ENCODE measurements at regions not wholly inside any gene's neighbourhood (a gene's known extent, or its start where the extent isn't known, plus 50 kb on each side); places are given as distances from the start of the nearest gene placed in this dataset.

- 27 to 37% methylated on average over 4 of the region's 4 CpGs for WGBS, 2 donors
- Histone ChIP-seq H3K36me3 (no peaks in the 10 kb centered on the region), H3K4me3 (no peak overlapping the region), H3K27me3 (no peaks in the 10 kb centered on the region), H3K27ac (peak overlapping the region; percentile 60 to 80 (median 66)), H3K4me1 (peaks cover 40 to 44% (median 41%) of the 10 kb centered on the region in 4 donors), H3K9me3 (no peaks in the 10 kb centered on the region)
- ATAC-seq (ENCODE audit: low FRiP score in 2 of 2) = peak; percentile 73 to 91
- no peak for TF ChIP-seq POLR2AphosphoS5 (IDR thresholded peaks at IDR 0.05)
- no peak for TF ChIP-seq EP300 (IDR thresholded peaks at IDR 0.05)
- TF ChIP-seq POLR2A (IDR thresholded peaks at IDR 0.05) = no peak
- peak; percentile 20 to 74 (median 43) for TF ChIP-seq CTCF (IDR thresholded peaks at IDR 0.05)
- peak in 1 of 2 donors; percentile 59 for DNase-seq
These were observed 55.4 kb upstream of the CD28 start for GRCh38 chr2:203650860-203651613.

- Histone ChIP-seq H3K36me3 (no peaks in the 10 kb centered on the region), H3K27ac (peak overlapping the region in 1 of 4 donors; percentile 44), H3K4me3 (no peak overlapping the region), H3K9me3 (no peaks in the 10 kb centered on the region), H3K4me1 (peaks cover 46 to 50% (median 47%) of the 10 kb centered on the region in 4 donors), H3K27me3 (no peaks in the 10 kb centered on the region)
- no peak for DNase-seq
- TF ChIP-seq POLR2AphosphoS5 (IDR thresholded peaks at IDR 0.05) (no peak), POLR2A (IDR thresholded peaks at IDR 0.05) (no peak), CTCF (IDR thresholded peaks at IDR 0.05) (no peak), EP300 (IDR thresholded peaks at IDR 0.05) (no peak)
- no peak for ATAC-seq (ENCODE audit: low FRiP score in 2 of 2)
- WGBS, 2 donors = 48 to 55% methylated on average over 1 of the region's 1 CpG
These were observed 54.8 kb upstream of the CD28 start for GRCh38 chr2:203651621-203652020.

- 79 to 86% methylated on average over 3 of the region's 3 CpGs for WGBS, 2 donors
- Histone ChIP-seq H3K27me3 (no peaks in the 10 kb centered on the region), H3K36me3 (no peaks in the 10 kb centered on the region), H3K27ac (no peak overlapping the region), H3K9me3 (no peaks in the 10 kb centered on the region), H3K4me1 (peaks cover 31 to 44% (median 34%) of the 10 kb centered on the region in 4 donors), H3K4me3 (no peak overlapping the region)
- DNase-seq = no peak
- no peak for ATAC-seq (ENCODE audit: low FRiP score in 2 of 2)
- TF ChIP-seq CTCF (IDR thresholded peaks at IDR 0.05) (no peak), EP300 (IDR thresholded peaks at IDR 0.05) (no peak), POLR2A (IDR thresholded peaks at IDR 0.05) (no peak), POLR2AphosphoS5 (IDR thresholded peaks at IDR 0.05) (no peak)
These were observed 51.6 kb upstream of the CD28 start for GRCh38 chr2:203654826-203655225.

- Histone ChIP-seq H3K4me3 (no peak overlapping the region), H3K36me3 (no peaks in the 10 kb centered on the region), H3K27ac (peak overlapping the region; percentile 50 to 84 (median 64)), H3K9me3 (no peaks in the 10 kb centered on the region), H3K27me3 (no peaks in the 10 kb centered on the region), H3K4me1 (peaks cover 16 to 25% (median 18%) of the 10 kb centered on the region in 4 donors)
- ATAC-seq (ENCODE audit: low FRiP score in 2 of 2) (peak; percentile 88 to 90), DNase-seq (peak in 1 of 2 donors; percentile 89)
- 46 to 52% methylated on average over 10 of the region's 10 CpGs for WGBS, 2 donors
- TF ChIP-seq EP300 (IDR thresholded peaks at IDR 0.05) = peak in 2 of 4 donors; percentile 75 to 93
- TF ChIP-seq CTCF (IDR thresholded peaks at IDR 0.05) = no peak
- TF ChIP-seq POLR2A (IDR thresholded peaks at IDR 0.05) = peak in 1 of 4 donors; percentile 16
- peak; percentile 79 to 84 for TF ChIP-seq POLR2AphosphoS5 (IDR thresholded peaks at IDR 0.05)
These were observed 49.7 kb upstream of the CD28 start for GRCh38 chr2:203656522-203657287.
